Hindlimb muscle (tissue), 1 donor: ENCODE measurements at regions not wholly inside any gene's neighbourhood (a gene's known extent, or its start where the extent isn't known, plus 50 kb on each side); places are given as distances from the start of the nearest gene placed in this dataset.
"Not testable (repeated sequence)": the region's sequence is repeated elsewhere in the genome, so short reads cannot be mapped to it uniquely, and the experiment has no call there.

Experiments used
- DNase-seq: peaks from one replicate; pipeline ENCODE4 v3.0.0-alpha.2; 2013

DNA sequence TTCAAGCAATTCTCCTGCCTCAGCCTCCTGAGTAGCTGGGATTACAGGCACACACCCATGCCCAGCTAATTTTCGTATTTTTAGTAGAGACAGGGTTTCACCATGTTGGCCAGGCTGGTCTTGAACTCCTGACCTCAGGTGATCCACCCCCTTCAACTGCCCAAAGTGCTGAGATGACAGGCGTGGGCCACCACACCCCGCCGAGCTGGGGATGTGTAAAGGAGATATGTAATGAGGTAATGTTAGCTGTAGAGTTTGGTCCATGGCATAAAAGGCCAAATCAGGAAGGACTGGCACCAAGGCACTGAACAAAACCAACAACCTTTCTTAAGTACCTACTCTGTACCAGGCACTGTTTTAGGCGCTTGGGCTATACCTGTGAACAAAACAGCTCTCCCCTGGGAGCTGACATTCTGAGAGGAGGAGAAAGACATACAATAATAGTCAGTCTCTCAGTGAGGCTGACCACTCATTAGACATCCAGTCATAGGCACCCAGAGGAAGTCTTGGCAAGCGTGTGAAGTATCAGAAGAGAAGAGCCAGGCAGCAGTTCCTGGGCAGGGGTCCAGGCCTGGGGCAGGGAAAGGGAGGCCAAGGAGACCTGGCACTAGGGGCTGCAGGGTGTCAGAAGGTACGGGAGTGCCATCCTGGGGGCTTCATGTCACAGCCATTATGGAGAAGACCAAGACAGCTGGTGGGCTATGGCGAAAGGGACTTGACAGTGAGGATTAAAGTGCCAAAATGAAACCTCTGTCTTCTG is 164.8 kb upstream of the DTNBP1 start:
- DNase-seq, result no peak

DNA sequence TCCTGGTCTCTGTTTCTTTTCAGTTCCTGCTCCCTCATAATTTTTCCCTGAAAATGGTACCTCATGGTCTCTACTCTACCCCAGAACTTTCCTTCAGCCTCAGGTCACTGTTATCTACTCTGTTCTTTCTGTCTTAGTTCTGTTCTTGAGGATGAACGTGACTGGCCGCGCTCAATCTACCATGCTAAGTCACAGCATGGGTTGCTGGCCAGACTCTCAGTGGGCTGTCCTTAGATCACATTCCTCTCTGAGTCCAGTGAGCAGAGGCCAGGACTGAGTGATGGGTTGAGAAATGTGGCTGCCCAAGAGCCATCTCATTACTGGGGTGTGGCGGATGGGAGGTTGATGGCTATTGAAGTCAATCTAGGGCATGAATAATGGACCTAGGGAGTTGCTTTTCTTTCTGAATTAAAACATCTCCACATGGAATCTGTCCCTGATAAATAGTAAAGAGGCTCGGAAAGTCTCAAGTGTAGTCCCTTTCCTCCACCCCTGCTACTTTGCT is 164.0 kb upstream of the DTNBP1 start:
- DNase-seq, result no peak

DNA sequence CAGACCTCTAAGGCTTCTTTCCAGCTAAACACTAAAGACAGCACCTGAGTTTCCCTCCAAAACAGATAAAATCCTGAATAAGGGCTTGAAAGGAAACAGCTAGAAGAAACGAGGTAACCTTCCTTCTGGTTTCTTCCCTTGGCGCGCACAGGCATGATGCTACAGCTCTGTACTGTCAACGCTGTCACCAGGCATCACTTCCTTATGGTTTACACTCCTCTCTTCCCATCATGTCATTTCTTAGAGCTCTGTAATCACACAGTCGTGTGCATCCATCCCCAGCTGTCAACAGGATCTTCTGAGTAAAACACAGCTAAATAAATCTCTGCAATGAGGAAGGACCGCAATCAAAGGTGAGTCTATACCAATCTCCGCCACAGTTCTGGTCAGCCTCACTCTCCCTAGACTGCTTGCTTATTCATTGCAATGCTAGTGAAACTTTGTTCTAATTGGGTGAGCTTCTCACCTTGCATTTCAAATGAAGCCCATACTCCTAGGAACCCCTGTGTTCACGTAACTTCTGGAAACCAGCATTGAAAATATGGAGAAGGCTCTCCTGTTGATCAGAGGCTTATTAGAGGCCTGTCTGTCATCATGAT is 162.6 kb upstream of the DTNBP1 start:
- DNase-seq, result no peak

DNA sequence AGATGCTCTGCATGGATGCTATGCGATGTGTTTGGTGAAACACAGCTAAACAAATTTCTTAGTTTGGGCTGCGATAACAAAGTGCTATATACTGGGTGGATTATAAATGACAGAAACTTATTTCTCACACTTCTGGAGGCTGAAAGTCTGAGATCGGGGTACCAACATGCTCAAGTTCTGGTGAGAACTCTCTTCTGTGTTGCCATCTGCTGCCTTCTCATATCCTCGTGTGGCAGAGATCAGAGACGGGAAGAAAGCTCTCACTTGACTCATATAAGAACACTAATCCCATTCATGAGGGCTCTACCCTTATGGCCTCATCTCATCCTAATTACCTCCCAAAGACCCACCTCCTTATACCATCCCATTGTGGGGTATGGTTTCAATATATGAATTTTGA is 162.0 kb upstream of the DTNBP1 start:
- DNase-seq, result no peak

DNA sequence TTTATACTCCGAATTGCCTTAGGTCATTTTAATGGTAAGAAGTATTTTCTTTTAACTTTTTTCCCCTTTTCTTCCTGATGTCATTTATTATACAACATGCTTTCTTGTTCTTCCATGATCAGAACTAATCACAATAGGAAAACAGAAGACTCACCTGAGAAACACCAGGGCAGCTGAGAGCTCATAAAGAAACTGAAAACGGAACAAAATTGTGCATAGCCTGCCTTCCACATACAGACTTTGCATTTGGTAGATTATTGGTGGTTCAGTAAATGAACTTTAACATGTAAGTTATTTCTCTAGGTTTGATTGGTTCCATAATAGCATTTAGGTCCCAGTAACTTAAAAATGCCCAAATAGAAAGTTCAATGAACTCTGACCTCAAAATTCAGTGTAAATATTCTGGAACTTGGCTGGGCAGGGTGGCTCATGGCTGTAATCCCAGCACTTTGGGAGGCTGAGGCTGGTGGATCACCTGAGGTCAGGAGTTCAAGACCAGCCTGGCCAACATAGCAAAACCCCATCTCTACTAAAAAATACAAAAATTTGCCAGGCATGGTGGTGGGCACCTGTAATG is 161.1 kb upstream of the DTNBP1 start:
- no peak for DNase-seq

GRCh38 chr6:15822835-15823234 is 160.0 kb upstream of the DTNBP1 start:
- DNase-seq, result no peak

- no peak for DNase-seq
Observed at GRCh38 chr6:15819841-15820240, 157.0 kb upstream of the DTNBP1 start.

- DNase-seq, result no peak
Observed at GRCh38 chr6:15819226-15819625, 156.4 kb upstream of the DTNBP1 start.

DNA sequence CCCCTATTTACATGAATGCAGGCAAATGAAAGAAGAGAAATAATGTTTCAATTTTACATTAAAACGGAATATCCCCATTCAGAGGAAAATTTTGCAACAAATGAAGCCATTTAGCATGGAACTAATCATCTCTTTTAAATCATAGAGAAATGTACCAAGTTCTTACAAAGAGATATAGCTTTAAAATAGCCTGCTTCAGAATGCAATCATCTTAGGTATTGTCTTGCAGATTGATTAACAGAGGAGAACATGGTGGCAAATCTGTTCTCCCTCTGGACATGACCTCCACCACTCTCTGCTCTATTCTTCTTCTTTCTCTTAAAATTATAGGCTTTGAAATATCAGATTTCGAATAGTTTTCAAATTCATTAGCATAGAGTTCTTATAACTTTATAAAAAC is 155.7 kb upstream of the DTNBP1 start:
- DNase-seq, result no peak

DNA sequence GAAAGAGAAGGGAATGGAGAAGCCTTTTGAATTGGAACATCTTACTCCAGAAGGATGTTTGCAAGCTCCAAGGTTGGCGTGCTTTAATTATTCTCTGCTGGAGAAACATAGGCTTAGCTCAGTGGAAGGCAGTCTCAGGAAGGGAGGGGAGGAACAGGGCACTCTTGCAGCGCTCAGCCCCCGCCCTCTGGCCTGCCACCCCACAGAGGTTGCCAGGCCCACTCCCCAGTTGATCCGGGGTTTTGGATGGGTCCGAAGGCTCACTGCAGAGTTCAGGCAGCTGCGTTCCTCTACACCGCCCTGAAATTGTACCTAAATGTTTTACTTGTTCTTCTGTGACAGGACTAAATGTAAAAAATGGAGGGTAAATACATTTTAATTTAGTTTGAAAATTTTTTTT is 155.2 kb upstream of the DTNBP1 start:
- no peak for DNase-seq

DNA sequence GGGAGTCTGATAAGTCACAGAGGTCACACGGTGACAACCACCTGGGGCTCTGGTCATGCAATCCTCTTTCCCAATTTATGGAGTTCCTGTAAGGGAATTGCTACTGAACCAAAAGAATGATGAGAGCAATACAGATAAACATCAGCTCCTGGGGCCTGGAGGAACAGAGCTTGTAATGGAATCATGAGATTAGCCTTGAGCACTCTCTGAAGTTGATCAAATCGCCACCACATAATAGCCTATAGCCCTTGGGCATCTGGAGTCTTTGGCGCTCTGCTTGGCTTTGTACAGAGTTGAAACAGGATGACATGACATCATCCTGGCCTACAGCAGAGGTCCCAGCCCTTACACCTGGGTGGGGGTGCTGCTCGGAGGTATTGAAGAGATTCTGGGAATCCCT is 154.3 kb upstream of the DTNBP1 start:
- DNase-seq, result no peak

DNA sequence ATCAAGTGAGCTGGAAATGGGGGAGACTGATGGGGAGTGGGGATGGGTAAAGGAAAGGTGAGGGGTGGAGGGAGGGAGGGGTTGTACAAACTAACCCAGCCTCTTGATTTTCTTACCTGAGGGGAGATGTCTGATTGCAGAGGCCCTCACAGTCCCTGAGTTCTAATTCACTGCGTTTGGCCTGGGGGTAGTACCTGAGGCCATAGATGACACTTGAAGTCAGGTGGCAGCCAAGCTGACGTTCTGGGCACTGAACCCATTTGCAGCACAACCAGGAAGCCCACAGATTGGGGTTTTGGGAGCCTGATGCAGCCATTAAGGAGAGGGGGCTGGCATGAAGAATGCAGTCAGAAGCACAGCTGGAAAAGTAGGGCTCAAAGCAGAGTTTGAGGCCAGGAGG is 153.8 kb upstream of the DTNBP1 start:
- DNase-seq, result no peak

- not testable (repeated sequence) for DNase-seq
Observed at GRCh38 chr6:15813698-15814097, 150.9 kb upstream of the DTNBP1 start.

- DNase-seq, result no peak
Observed at GRCh38 chr6:15811107-15811506, 148.3 kb upstream of the DTNBP1 start.

- DNase-seq, result no peak
Observed at GRCh38 chr6:15810618-15811017, 147.8 kb upstream of the DTNBP1 start.

GRCh38 chr6:15809367-15809766 is 146.5 kb upstream of the DTNBP1 start:
- no peak for DNase-seq

DNA sequence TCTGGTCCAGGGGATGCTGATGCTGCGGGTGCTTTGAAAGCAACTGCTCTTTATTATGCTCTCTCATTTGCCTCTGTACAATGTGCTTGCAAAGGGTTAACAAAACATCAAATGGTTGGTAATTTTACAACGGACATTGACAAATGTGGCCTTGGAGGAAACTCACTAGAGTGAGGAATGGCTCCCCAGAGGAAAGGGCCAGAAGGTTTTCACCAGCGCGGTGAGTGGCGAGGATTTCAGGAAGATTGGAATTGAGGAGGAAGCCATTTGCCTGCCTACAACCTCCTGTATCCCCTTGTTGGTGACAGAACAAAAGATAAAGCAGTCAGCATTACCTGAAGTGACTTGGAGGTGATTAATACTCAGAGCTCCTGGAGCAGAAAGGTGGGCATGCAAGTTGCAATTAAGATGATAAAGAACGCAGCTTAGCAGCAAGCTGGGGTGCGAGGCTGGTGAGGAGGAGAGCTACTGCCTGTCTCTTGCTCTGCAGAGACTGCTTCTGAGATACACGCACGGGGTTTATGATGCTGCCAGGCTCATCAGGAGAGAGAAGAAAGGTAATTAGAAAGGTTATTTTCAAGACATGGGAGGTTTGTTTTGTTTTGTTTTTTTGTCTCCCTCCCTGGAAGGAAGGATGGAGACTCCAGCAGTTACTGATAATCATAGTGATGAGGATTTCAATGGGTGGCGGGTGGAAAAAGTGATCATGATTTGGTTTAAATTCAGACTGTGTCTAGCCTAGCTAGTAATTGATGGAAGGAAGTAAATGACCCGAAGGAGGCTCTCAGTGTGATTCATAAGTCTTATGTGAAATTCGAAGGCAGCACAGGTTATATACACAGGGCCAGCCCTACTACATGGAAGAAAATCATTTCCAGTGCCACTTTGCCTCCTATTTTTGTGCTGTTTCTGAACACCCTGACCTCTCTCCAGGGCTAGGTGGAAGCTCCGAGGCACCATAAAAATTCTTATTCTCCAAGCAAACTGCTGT is 141.6 kb upstream of the DTNBP1 start:
- no peak for DNase-seq

DNA sequence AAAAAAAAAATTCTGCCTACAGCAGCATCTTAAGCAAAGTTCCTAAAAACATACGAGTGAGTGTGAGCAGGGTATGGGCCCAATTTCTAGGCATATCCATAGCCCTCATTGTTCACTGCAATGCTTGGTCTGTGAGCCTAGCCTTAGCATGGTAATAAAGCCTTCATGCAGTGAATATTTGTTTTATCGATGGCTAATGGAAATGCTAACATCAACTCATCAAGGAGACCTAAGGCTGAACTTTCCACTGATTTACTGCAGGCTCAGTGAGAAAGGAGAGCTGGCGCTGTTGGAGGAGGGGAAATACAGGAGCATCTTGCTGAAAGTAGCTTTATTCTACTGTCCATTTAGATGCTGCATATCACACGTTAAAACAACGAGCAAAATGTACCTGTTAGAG is 139.6 kb upstream of the DTNBP1 start:
- no peak for DNase-seq

DNA sequence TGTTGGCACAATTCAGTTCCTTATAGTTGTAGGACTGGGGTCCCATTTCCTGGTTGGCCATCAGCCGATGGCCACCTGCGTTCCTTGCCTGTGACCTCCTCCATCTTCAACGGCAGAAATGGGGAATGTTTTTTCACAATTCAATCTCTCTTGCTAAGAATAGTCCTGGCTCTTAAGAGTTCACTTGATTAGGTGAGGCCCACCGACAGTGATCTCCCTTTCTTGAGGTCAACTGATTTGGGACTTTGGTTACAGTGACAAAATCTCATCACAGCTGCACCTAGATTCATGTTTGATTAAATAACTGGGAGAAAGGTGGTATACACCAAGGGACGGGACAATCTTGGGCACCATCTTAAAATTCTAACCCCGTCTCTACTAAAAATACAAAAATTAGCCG is 139.1 kb upstream of the DTNBP1 start:
- DNase-seq, result no peak

DNA sequence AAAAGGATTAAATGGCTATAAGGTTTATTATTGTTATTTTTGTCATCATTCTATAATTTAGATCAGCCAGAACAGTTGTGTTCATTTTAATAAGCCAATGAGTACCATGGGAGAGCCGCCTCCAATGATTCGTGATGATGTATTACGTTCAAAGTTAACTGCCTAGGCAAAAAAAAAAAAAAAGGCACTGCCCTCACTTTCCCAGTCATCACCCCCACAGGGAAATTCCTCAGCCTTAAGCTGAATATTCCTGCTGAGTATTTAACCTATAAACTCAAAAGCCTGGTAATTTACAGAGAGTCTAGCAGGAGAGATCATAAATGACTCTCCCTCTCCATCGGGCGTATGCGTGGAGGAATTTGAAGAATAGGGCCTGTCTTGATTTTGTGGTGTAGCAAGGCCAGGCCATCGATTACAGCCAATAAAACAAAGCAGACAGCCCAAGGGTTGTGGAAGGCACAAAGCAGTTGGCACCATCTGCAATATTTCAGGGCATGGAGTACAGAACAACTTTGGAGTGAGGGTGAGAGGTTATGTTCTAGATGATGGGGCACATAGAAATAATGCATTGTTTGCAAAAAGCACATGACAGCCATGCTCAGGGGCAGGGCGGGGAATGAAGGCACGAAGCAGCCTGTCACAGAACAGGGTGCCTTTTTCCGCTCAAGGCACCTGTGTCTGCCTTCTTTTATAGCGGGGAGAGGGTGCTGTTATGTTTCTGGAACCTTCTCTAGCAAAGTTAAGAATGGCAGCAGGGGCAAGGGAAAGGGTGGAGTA is 138.2 kb upstream of the DTNBP1 start:
- DNase-seq, result no peak

GRCh38 chr6:15798533-15799255 is 135.9 kb upstream of the DTNBP1 start:
- no peak for DNase-seq
